Parathyroid adenoma (tissue), 2 donors: ENCODE measurements at regions not wholly inside any gene's neighbourhood (a gene's known extent, or its start where the extent isn't known, plus 50 kb on each side); places are given as distances from the start of the nearest gene placed in this dataset.

Source experiments
- H2AFZ ChIP-seq: fragments of 300-600 bp; sonication (generic); one replicate; pipeline ENCODE4 v1.7.0; 2017; ENCODE audit warnings: antibody characterized with exemption, mild to moderate bottlenecking
- H3K27ac ChIP-seq: fragments of 300-600 bp; sonication (generic); one replicate; pipeline ENCODE4 v1.7.0; 2017
- H3K27me3 ChIP-seq: fragments of 300-600 bp; sonication (generic); one replicate; pipeline ENCODE4 v1.7.0; 2017; ENCODE audit warnings: low read length; ENCODE audit not compliant: control insufficient read depth, insufficient read depth
- H3K36me3 ChIP-seq: fragments of 300-600 bp; sonication (generic); one replicate; pipeline ENCODE4 v1.7.0; 2017; ENCODE audit warnings: low read length; ENCODE audit not compliant: control insufficient read depth, insufficient read depth
- H3K4me1 ChIP-seq: fragments of 300-600 bp; sonication (generic); one replicate; pipeline ENCODE4 v1.7.0; 2017; ENCODE audit warnings: control low read depth
- H3K4me2 ChIP-seq: fragments of 300-600 bp; sonication (generic); one replicate; pipeline ENCODE4 v1.7.0; 2017; ENCODE audit warnings: low read length
- H3K4me3 ChIP-seq: fragments of 300-600 bp; sonication (generic); one replicate; pipeline ENCODE4 v1.7.0; 2017; ENCODE audit warnings: low read depth, low read length
- H3K79me2 ChIP-seq: fragments of 300-600 bp; sonication (generic); one replicate; pipeline ENCODE4 v1.7.0; 2017; ENCODE audit warnings: control low read depth
- H3K9ac ChIP-seq: fragments of 300-600 bp; sonication (generic); one replicate; pipeline ENCODE4 v1.7.0; 2017; ENCODE audit warnings: mild to moderate bottlenecking
- H3K9me3 ChIP-seq: fragments of 300-600 bp; sonication (generic); one replicate; pipeline ENCODE4 v1.7.0; 2017; ENCODE audit warnings: low read length; ENCODE audit not compliant: control insufficient read depth
- CTCF ChIP-seq: fragments of 300-600 bp; sonication (generic); IDR thresholded peaks from one replicate; pipeline ENCODE4 v1.7.0; 2017; ENCODE audit warnings: antibody characterized with exemption, mild to moderate bottlenecking
- donor health status: primary hyperparathyroidism.

- no peaks in the 10 kb centered on the region for H3K36me3 ChIP-seq
- H3K27ac ChIP-seq = no peak overlapping the region
- no peak overlapping the region for H3K4me3 ChIP-seq
- no peaks in the 10 kb centered on the region for H3K79me2 ChIP-seq
- no peaks in the 10 kb centered on the region for H3K9me3 ChIP-seq
- no peaks in the 10 kb centered on the region for H3K27me3 ChIP-seq
- no peak overlapping the region for H2AFZ ChIP-seq
- H3K9ac ChIP-seq = no peak overlapping the region
- no peak for TF ChIP-seq CTCF
- no peaks in the 10 kb centered on the region for H3K4me1 ChIP-seq
- H3K4me2 ChIP-seq = no peak overlapping the region
Measured at GRCh38 chr18:5710676-5711075, 166.9 kb upstream of the EPB41L3 start.

GRCh38 chr18:5710235-5710634 is 166.4 kb upstream of the EPB41L3 start:
- Histone ChIP-seq H3K9ac (no peak overlapping the region), H3K79me2 (no peaks in the 10 kb centered on the region), H3K36me3 (no peaks in the 10 kb centered on the region), H3K4me1 (no peaks in the 10 kb centered on the region), H2AFZ (no peak overlapping the region), H3K9me3 (no peaks in the 10 kb centered on the region), H3K27me3 (no peaks in the 10 kb centered on the region), H3K4me3 (no peak overlapping the region), H3K27ac (no peak overlapping the region), H3K4me2 (no peak overlapping the region)
- no peak for TF ChIP-seq CTCF

DNA sequence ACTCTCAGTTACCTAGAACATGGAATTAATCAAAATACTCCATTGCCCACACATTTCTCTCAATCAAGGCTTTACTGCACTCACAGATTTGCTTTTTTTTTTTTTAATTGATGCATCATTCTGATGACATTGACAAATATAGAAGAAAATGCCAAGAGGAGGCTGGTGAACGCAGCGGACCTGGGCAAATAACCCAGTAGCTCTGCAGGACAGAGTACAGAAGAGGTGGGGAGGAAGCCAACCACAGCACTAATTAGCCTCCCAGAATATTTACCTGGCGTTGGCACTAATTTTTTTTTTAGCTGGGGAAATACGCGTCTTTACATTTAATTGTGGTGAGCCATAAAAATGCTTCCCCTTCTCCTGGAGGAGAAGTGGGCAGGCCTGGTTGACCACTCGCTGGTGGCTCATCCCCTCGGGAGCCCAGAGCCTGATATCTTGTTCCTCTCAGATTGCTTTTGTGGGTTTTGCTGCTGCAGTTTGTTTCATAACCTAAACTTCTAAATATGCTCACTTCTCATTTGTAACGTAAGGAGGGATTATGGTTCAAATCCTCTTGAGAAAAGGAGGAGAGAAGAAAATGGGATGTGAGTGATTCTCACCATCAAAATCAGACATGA is 165.8 kb upstream of the EPB41L3 start:
- H3K9ac ChIP-seq = no peak overlapping the region
- no peaks in the 10 kb centered on the region for H3K36me3 ChIP-seq
- H3K4me3 ChIP-seq = no peak overlapping the region
- no peaks in the 10 kb centered on the region for H3K27me3 ChIP-seq
- no peak overlapping the region for H2AFZ ChIP-seq
- H3K9me3 ChIP-seq = no peaks in the 10 kb centered on the region
- no peak overlapping the region for H3K4me2 ChIP-seq
- no peaks in the 10 kb centered on the region for H3K4me1 ChIP-seq
- no peak overlapping the region for H3K27ac ChIP-seq
- no peaks in the 10 kb centered on the region for H3K79me2 ChIP-seq
- TF ChIP-seq CTCF = no peak

- no peaks in the 10 kb centered on the region for H3K79me2 ChIP-seq
- H3K9ac ChIP-seq = no peak overlapping the region
- no peaks in the 10 kb centered on the region for H3K4me1 ChIP-seq
Measured at GRCh38 chr18:5707586-5707985, 163.8 kb upstream of the EPB41L3 start.

More at GRCh38 chr18:5707586-5707985, 163.8 kb upstream of the EPB41L3 start:
- TF ChIP-seq CTCF = no peak
- Histone ChIP-seq H3K4me2 (no peak overlapping the region), H3K9me3 (no peaks in the 10 kb centered on the region), H2AFZ (no peak overlapping the region), H3K36me3 (no peaks in the 10 kb centered on the region), H3K27ac (no peak overlapping the region), H3K27me3 (no peaks in the 10 kb centered on the region), H3K4me3 (no peak overlapping the region)
